UCSD-AML1 (cell line): ENCODE measurements at regions not wholly inside any gene's neighbourhood (a gene's known extent, or its start where the extent isn't known, plus 50 kb on each side); places are given as distances from the start of the nearest gene placed in this dataset.
"Not testable (repeated sequence)": the region's sequence is repeated elsewhere in the genome, so short reads cannot be mapped to it uniquely, and the experiment has no call there.

Experiments
- DNase-seq: peaks from one replicate; lab custom pipeline; 2025; ENCODE audit not compliant: unreplicated experiment; lab: John Stamatoyannopoulos, UW

DNA sequence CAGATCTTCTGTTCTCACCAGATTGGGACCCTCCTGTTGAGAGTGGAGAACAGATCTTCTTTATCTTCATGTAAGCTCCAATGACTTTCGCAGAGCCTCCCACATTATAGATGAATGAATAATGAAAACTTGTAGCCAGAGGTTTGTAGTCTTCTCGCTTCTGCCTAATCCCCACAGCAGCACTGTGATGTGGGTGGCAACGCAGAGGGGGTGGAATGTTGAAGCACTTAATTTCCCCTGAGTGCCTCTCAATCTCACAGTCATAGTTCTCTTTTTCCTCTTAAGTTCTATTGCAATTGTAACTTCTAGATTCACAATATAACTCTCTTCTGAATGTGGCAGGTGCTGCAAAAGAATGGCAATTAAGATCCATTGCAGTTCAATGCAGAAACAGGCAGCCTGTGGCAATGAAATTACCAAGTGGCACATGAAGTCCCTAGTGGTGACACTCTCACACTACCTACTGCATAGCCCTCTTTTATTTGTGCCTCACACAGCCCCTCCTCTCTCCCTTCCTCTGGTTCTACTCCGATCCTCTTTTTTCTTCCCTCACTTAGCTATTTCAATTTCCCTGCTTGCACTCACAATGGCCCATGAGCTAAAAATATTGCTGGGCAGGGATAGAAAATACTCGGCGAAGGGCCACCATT lies 281.9 kb downstream of the UBE3D start:
- no peak for DNase-seq

DNA sequence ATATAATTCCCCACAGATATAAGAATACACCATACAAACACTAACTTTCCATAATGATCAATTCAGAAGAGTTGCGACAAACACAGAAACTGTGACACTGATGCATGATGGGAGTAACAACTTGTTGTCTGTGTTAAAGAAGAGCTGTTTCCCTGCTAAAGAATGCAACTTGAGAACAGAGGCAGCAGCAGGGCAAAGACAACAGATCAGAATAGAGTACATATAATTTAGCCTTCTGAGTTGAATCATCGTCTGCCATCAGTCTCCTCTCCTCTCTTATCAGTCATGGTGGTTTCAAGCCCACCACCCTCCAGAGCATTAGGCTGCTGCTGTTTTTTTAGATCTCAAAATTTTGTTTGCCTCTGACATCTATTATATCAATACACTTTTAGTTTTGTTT lies 280.4 kb downstream of the UBE3D start:
- DNase-seq: no peak

DNA sequence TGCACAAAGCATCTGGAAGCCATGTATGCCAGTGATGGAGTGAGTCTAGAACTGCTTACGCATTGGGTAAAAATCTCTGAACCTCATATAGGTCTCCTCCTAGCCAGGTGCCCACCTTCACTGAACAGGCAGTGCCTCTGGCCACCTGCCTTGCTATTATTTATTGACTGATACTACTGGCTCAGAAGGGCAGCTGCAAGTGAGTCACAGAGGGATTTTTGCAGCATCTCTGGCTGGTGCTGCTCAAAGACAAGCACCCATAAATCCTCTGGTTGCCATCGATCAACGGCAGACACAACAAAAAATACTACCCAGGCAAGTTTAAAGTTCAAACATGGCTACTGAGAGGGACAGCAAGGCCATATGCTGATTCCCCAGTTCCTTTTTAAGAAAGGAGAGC lies 279.4 kb downstream of the UBE3D start:
- DNase-seq: no peak

DNA sequence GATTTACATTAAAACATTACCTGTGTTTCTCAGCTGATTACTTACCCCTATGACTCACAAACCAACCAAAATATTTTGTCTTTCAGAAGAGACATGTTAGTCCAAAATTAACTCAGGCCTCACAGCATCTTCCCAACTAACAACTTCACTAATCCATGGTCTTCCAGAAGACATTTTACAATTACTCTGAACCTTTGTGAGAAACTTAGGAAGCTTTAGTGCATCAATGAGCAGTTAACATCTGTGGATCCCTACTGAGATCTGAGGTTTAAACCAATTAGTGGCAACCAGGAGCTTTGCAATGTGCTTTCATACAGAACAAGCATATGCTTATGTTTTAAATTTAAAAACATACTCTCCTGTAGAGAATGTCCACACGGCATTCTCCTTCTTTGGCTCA lies 269.7 kb downstream of the UBE3D start:
- DNase-seq: no peak

DNA sequence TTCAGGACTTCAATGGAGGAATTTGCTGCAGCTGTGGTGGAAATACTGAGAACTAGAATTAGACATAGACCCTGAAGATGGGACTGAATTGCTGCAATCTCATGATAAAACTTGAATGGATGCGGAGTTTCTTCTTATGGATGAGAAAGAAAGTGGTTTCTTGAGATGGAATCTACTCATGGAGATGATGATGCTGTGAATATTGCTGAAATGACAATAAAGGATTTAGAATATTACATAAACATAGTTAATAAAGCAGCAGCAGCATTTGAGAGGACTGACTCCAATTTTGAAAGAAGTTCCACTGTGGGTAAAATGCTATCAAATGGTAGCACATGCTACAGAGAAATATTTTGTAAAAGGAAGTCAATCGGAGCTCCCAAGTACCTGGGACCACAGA lies 264.6 kb downstream of the UBE3D start:
- no peak for DNase-seq

DNA sequence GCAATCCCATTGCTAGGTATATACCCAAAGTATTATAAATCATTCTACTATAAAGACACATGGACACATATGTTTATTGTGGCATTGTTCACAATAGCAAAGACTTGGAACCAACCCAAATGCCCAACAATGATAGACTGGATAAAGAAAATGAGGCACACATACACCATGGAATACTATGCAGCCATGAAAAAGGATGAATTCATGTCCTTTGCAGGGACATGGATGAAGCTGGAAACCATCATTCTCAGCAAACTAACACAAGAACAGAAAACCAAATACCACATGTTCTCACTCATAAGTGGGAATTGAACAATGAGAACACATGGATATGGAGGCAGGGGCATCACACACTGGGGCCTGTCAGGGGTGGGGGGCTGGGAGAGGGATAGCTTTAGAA lies 249.4 kb downstream of the UBE3D start:
- not testable (repeated sequence) for DNase-seq

DNA sequence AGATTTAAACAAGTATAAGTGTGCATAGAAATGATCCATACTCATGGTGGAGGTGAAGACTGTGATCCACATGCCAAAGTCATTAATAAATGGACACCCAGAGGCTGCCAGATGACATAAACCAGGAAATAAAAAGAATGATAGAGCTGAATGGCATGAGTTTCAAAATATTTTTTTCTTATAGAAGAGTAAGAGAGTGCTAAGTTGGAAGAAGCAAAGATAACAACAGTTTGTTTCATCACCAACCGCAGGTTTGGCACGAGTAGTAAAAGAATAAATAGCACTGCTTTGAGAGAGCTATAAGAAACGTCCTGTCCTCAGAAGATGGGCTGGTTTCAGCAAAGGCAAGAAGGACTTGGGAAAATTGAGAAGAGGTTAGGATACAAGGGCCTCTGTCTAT lies 246.9 kb downstream of the UBE3D start:
- no peak for DNase-seq

DNA sequence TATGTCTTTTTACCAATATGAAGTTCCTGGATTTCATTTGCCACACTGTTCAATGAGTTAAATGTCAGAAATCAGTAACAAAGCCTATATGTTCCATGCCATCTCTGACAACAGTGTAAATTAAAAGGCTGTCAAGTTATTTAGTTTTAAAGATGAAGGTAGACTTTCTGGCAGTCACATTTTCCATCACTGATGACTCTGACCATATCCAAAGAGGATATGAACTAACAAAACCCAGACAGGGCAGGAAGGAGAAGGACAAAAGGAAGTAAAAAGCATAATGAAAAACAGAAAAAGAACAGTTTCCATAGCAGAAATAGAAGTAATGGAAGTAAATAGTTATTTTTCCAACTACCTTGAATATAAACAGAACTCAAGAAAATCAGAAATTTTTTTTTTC lies 242.3 kb downstream of the UBE3D start:
- DNase-seq: no peak

DNA sequence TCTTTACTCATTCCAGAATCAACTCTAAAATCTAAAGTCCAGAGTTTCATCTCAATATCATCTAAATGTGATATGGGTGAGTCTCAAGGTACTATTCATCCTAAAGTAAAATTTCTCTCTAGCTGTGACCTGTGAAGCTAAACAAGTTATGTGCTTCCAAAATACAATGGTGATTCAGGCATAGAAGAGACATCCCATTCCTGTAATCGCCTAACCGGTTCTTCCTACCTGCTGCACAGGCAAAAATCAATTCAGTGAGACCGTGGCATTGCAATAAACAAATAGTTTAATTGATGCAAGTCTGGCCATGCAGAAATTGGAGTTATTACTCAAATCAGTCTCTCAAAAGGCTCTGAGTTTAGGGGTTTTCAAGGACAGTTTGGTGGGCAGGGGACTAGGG lies 232.8 kb downstream of the UBE3D start:
- DNase-seq: no peak

DNA sequence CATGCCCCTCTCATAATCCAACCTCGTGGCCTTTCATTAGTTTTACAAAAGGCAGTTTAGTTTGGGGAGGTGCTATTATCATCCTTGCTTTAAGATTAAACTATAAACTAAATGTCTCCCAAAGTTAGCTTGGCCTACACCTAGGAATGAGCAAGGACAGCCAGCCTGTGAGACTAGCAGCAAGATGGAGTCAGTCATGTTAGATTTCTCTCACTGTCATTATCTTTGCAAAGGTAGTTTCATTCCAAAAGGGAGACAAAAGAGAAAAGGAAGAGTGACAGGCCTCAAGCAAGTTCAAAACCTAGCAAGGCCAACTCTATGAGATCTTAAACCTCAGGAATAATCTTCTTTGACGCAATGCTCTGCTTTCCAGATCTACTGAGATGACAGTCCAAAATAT lies 232.2 kb downstream of the UBE3D start:
- DNase-seq: no peak

DNA sequence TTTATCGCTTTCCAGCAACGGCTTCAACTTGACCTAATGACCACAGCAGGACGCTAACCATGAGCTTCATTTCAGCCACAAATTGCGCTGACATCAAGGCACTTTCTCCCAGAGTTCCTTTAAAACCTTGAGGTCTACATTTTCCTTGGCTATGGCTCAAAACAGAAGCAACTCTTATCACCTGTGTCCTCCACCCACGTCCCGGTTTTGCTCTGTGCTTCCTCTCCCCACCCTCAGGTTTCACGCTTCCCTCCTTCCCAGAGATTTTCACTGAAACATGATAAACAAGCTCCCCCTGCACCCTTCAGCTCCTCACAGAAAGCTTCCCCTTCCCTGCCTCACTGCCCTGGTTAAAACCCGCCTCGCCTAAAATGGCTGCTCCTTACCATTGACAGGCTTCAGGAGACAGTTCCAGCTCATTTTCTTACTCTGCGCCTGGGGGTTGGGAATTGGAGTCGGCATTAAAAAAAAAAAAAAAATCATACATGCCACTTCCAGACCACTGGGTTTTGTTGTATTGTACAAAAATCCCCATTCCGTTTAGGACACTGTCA lies 229.5 kb downstream of the UBE3D start:
- DNase-seq: no peak

DNA sequence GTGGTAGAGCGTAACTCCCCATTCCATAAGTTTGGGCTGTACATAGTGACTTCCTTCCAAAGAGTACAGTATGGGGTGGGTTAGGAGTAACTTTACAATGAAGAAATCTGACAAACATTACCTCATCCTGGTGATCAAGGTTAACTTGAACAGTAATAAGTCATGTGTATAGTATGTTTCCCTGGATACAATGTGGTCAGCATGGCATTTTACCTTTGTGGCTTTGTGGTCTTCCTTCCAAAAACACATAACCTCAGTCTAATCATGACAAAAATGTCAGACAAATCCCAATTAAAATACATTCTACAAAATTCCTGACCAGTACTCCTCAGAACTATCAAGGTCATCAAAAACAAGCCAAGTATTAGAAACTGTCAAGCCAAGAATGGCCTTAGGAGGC lies 225.1 kb downstream of the UBE3D start:
- DNase-seq: no peak

DNA sequence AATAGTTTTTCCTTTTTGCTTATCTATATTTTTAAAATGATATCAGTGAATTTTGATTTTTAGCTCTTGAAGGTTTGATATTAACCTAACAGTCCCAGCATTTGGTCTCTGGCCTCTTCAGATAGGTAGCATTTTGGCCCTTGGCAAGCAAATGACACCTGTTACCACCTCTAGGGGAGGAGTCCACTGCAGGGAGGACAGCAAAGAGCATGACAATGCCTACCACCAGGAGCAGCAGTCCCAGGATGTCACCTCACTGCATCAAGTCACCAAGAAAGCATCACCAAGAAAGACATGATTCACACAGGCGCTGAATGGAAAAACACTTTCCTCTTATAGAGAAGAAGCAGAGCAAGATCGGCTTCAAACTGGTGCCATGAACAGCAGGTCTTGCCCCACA lies 224.3 kb downstream of the UBE3D start:
- no peak for DNase-seq
